GF-D8 (cell line): ENCODE measurements at regions not wholly inside any gene's neighbourhood (a gene's known extent, or its start where the extent isn't known, plus 50 kb on each side); places are given as distances from the start of the nearest gene placed in this dataset.
"Not testable (repeated sequence)": the region's sequence is repeated elsewhere in the genome, so short reads cannot be mapped to it uniquely, and the experiment has no call there.

Source experiments
- DNase-seq: peaks from one replicate; lab custom pipeline; 2025; lab: John Stamatoyannopoulos, UW

DNA sequence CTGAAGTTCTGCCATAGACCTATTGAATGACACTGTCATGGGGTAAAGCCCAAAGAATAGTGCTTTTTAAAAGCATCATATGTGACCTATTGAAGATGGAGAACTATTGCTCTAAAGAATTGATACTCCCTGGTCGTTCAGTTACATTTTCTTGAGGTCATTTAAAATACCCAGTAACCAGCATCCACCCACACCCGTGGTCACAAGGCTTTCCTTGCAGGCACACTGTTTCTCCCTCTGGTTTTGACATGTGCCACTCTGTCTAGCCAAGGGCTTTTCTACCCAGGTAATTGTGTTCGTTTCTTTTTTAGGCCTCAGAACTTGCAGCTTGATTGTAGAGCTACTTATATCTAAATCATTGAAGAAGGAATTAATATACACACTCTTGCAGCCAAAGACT lies 68.3 kb upstream of the LYZL2 start:
- DNase-seq, result no peak

DNA sequence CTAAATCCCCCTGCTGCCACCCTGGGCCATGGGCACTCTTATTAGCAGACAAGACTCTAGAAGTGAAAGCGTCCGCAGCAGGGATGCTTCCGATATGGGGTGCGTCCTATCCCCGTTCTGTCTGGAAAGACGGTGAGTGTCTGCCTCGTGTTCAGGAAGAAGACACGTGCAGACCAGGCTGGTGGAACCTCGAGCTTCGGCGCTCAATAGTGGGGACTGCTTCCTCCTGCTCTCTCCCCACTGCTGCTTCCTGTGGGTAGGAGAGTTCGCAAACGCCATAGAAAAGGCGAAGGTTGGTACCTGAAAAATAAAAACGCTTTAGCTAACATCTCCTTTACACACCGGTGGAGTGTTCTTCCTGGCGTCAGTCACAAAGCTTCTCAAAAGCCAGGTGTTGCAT lies 67.7 kb upstream of the LYZL2 start:
- not testable (repeated sequence) for DNase-seq

DNA sequence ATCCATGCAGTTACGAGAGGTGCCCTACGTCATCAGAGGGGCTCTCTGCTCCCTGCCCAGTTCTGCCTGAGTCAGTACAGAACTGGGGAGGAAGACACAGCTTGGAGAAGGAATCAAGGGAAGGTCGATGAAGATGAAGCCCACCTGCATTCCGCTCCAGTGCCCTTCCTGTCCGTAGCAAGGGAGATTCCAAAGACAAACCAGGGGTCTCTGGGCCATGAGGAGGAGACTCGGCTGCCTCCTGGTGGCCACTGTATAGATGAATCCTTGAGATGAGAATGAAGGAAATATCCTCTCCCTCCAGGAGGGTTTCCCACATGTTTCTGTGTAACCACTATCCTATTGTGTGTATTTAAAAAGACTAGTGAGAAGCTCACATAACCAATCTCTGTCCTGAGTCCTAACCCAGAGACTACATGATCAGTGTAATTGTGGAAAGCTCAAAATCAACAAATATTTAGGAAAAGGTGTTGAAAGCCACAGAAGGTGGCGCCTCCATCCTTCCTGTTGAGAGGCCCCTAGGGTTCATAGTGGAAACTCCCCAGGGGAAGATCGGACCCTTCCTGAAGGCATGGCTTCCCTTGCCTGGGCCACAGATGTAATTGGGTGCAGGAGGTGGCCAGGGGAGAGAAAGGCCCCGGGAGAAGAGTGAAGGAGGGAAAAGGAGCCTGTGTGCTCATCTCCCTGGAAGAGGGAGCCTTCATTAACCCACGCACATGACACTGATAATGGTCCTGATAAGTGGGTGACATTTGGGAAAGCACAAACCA lies 67.0 kb upstream of the LYZL2 start:
- not testable (repeated sequence) for DNase-seq

DNA sequence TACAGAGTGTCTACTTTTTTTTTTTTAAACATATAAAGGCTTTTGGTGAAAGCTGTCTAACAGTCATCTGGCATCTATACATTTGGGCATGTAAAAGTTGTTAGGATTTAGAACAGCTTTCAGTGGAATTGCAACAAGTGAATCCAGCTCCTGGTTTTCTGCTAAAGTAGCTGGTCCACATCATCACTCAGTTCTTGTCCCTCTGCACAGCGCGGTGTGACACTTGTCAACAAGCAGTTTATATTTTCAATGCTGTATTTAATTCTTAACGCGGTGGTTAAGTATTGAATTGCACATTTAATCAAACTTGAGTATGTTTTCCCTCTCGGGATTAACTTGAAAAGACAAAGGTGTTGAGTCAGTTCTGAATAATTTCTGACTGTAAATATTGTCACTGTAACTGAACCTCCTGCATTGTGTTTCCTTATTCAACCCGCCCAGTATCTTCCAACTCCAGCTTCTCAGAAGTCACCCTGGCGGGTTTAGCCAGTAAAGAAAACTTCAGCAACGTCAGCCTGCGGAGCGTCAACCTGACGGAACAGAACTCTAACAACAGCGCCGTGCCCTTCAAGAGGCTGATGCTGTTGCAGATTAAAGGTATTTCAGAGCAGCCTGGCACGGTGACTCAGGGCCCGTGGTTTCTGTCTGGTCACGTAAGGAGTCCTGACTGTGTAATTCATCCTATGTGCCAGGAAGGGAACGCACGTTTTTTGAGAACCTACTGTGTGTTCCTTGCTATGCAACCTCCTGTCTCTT lies 66.1 kb upstream of the LYZL2 start:
- not testable (repeated sequence) for DNase-seq

DNA sequence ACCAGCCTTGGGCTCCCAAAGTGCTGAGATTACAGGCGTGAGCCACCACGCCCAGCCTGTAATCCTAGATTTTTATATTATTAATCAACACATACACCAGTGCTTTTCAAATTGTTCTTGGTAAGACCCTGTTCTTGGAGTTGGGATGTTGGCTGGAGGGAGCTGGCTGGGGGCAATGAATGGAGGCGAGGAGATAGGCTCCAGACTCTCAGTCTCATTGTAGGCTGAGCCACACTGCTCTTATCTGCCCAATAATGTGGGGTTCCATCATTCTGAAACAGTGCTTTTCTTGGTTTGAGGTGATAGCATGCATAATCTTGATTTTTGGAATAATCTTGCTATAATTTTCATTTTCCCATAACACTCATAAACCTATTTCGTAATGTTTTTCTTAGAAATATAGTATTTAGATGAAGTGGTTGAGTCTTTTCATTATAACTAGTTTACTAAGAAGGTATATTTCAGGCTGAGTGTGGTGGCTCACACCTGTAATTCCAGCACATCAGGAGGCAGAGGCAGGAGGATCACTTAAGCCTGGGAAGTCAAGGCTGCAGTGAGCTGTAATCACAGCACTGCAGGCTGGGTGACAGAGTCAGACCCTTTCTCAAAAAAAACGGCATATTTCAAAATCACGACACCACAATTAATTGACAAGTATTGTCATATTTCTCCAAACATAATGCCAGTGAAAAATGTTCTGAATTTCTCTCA lies 65.1 kb upstream of the LYZL2 start:
- no peak for DNase-seq

DNA sequence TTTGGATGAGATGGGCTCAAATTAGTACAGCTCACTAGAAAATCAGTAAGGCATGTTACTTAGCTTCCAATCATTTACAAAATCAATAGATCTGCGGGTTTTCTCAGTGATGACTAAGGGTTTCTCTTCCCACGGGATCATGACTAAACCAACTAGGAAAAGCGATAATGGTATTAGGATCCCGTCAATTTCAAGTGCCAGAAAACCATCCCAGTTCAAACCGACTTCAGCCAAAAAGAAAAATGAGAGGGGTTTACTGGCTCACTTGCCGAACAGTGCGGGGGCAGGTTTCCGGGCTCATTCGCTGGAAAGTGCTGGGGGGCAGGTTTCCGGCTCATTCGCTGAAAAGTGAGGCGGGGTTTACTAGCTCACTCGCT lies 62.1 kb upstream of the LYZL2 start:
- no peak for DNase-seq

DNA sequence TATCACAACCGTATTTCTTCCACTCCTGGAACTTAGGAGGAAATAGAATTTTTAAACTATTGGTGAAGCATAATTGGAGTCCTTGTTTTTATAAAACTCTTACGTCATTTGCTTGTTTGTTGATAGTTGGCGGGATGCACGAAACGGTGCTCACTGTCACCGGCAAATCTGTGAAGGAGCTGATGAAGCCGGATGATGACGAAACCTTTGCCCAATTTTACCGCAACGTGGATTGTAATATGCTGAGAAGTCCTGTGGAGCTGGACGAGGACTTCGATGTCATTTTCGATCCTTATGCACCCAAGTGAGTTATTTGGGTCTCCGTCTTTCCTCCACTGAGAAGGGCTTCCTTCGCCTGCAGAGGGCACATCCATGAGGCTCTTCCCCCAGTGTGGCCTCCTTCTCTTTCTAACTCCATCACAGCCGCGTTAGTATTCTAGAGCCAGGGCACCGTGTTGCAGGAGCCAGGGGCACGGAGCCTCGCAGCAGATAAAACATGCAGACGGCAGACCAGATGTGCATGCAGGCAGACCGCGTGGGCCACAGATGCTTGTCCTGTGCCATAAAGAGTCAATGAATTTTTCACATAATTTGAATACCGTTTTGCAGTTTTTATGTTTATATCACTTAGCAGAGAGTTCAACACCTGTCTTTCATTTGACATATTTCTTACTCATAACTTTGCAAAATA lies 61.5 kb upstream of the LYZL2 start:
- DNase-seq, result not testable (repeated sequence)

DNA sequence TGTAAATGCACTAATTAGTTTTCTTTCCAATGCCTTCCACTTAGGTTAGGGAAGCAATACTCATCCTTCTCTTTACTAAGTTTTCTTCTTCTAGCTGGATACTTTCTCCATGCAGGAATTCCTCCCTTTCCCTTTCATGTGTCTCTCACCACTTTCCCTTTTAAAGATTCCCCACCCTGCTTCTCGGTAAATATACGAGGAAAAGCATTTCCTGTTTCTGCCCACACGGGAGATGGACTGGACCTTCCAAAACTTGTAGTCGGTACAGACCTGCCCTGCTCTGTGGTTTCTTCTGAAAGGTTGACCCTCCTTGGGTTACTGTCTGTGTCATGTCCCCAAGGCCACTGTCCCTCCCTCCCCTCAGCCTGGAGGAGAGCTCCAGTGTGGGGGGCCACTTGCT lies 58.9 kb upstream of the LYZL2 start:
- DNase-seq, result no peak

DNA sequence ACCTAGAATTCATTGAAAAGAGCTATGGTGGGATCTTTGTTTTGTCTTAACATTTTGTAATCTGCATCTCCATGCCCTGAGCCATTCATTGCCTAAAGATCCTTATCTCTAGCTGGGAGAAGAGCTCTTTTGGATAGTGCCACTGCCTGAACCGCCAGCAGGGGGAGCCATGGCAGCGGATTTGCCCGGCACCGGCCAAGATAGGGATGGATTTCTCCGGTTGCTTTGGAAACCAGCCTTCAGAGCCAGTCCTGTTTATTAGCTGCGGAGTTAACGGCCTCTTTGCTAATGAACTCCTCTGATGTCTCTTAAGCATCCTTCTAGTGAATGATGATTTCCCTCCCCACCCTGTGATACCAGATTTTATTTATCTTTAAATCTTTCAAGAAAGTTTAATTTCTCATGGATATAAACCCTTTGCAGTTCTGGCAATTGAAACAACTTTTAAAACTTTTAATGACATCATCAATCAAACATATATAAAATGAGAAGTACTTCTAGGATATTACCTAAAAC lies 58.2 kb upstream of the LYZL2 start:
- peak; percentile 29 for DNase-seq

DNA sequence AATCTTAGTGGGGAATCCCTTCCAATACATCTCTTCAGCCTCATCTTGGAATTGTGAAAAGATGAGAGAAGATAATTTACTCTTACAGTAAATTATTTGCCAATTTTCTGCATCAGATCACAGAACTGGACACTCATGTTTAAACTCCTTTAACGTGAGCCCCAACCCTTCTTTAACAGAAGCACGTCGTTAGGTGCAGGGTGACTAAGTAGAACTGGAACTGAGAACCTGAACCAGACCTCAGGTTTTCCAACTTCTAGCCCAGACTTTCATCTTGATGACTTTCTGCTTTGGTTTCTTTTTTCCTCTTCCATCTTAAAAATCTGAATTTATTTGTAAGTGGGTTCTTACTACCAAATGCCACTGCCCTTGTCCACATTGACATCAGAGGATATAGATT lies 57.2 kb upstream of the LYZL2 start:
- DNase-seq, result no peak

DNA sequence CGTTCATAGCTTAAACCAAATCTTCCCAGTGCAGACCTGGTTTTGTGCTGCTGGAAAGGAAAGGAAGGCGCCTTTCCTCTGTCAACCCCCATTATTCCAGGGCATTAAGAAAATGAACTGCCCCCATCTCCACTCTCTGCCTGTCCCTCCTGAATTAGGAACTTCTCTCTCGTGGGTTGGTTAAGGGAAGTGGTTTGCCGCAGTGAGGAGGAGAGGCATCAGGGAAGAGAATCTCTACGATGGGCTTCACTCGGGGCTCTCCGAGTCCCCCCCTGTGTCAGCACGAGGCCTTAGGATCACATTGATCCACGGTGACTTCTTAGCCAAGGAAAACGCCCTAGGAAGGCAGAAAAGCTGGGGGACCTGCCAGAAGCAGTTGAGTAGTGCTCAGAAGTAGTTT lies 53.9 kb upstream of the LYZL2 start:
- no peak for DNase-seq

DNA sequence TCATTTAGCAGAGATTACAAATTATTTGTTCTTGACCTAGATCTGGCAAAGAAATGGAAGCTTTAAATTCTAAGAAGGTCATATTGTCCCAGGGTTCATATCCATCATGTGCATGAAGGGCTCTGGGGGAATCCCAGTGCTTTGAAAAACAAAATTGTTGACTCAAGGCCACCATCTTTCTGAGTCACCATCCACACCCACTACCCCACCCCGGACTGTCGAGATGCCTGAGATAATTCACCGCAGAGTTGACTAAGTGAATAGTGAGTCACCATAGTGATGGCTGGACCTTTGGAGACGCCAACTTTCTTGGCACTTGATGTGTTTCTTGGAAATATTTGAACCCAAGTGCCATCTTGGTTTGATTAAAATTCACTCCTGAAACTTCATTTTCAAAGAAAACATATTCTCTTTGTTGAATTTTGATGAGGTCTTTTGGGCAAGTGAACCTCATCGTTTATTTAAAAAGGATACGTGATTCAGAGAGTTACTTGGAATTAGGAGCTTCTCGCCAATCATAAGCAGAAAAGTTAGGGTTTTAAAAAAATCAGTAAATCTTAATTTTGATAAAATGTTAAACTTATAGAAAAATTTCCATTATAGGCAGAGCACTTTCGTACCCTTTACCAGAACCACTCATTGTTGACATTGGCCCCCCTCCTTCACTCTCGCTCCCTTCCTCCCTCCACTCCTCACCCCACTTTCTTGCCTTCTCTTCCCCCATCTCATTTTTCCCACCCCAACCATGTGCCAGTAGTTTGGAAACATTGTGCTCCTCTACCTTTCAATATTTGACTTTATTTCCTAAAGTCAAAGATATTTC lies 53.0 kb upstream of the LYZL2 start:
- DNase-seq, result not testable (repeated sequence)

DNA sequence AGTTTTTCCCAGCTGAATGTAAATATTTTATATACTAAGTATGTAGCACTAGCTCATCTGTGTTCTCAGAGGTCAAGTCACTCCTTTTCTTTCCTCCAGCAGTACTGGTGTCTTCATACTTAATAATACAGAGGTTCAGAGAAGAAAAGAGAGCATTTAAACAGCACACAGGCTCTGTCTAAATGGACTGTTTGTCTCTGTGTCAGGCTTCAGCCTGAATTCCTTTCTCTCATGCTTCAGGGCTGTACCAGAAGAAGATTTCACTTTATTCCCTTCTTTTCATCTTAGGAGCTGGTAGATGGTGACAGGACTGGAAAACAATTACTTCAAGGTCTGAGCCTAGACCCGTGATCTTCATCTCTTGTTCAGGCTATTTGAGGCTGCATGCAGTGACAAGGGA lies 51.4 kb upstream of the LYZL2 start:
- DNase-seq, result no peak
